PFSK-1 (cell line): ENCODE measurements at regions not wholly inside any gene's neighbourhood (a gene's known extent, or its start where the extent isn't known, plus 50 kb on each side); places are given as distances from the start of the nearest gene placed in this dataset.

ENCODE experiments used
- POLR2AphosphoS5 ChIP-seq: IDR thresholded peaks from 2 replicates; pipeline ENCODE4 v1.6.1; 2012; ENCODE audit warnings: low read depth, mild to moderate bottlenecking, control low read depth, low read length, moderate library complexity
- SIN3A ChIP-seq: IDR thresholded peaks from 2 replicates; pipeline ENCODE4 v1.6.1; 2012; ENCODE audit warnings: mild to moderate bottlenecking, low read length, moderate library complexity, borderline replicate concordance; ENCODE audit not compliant: insufficient read depth
- TF ChIP-seq, protein P1 (sequence below), 2 experiments: IDR thresholded peaks; 2 replicates each; pipeline versions ENCODE4 v1.6.1 to v1.8.0; 2011 to 2012; ENCODE audit warnings: low read depth in 2 of 2, low read length in 2 of 2, control low read depth in 1 of 2, inconsistent platforms in 1 of 2, mild to moderate bottlenecking in 1 of 2, moderate library complexity in 1 of 2; ENCODE audit not compliant: insufficient read depth in 1 of 2

DNA sequence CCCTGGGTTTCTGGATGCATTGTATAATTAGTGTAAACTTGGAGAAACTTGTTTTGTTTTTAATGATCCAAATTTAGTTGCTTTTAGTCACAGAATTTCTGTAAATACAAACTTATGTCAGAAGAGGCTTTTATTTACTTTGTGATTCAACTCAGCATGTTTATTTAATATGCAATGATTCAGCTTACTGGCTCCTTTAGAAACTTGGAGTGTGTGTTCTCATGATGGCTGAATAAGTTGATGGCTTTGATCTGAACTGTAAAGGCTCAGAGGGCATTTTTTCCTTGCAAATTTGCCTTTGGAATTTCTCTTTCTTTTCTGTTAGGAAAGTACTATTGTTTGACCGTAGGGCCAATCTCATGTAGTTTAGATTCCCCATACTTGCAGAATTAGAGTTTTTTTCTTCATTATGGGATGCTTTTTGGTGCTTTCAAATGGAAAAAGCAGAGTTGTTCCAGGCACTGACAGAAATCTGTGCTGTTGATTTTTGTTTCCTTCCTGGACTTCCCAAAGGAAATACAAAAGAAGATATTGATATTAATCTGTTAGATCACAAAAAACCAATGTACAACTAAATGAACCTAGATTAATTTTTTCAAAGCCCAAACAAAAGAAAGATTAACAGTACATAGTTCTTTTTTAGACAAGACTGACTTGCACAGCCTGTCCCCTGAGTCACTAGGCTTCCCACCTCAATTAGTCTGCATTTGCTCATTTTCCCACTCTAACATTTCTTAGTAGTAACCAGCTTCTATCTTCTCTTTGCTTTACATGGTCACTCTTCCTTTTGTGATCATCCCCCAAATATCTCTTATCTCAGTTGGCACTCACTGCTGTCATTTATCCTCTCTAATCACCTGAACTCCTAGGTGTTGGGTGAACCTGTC is 96.8 kb upstream of the AGR3 start:
- TF ChIP-seq, protein P1, sequence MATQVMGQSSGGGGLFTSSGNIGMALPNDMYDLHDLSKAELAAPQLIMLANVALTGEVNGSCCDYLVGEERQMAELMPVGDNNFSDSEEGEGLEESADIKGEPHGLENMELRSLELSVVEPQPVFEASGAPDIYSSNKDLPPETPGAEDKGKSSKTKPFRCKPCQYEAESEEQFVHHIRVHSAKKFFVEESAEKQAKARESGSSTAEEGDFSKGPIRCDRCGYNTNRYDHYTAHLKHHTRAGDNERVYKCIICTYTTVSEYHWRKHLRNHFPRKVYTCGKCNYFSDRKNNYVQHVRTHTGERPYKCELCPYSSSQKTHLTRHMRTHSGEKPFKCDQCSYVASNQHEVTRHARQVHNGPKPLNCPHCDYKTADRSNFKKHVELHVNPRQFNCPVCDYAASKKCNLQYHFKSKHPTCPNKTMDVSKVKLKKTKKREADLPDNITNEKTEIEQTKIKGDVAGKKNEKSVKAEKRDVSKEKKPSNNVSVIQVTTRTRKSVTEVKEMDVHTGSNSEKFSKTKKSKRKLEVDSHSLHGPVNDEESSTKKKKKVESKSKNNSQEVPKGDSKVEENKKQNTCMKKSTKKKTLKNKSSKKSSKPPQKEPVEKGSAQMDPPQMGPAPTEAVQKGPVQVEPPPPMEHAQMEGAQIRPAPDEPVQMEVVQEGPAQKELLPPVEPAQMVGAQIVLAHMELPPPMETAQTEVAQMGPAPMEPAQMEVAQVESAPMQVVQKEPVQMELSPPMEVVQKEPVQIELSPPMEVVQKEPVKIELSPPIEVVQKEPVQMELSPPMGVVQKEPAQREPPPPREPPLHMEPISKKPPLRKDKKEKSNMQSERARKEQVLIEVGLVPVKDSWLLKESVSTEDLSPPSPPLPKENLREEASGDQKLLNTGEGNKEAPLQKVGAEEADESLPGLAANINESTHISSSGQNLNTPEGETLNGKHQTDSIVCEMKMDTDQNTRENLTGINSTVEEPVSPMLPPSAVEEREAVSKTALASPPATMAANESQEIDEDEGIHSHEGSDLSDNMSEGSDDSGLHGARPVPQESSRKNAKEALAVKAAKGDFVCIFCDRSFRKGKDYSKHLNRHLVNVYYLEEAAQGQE (IDR thresholded peaks at IDR 0.05; ENCODE audit: insufficient read depth in 1 of 2, low read depth in 2 of 2, low read length in 2 of 2): no peak
- no peak for TF ChIP-seq SIN3A
- TF ChIP-seq POLR2AphosphoS5: no peak
